Psoas muscle (tissue), 7 donors: ENCODE measurements at regions not wholly inside any gene's neighbourhood (a gene's known extent, or its start where the extent isn't known, plus 50 kb on each side); places are given as distances from the start of the nearest gene placed in this dataset.

Source experiments
- ATAC-seq, 4 donors: fragments of 200-7000 bp; cut with Tn5 transposase; one replicate each; pipeline ENCODE4 v1.9.1; 2020; ENCODE audit warnings: moderate library complexity in 3 of 4, mild to moderate bottlenecking in 2 of 4
- DNase-seq, 2 donors: peaks; one replicate each; pipeline ENCODE4 v3.0.0-alpha.2; 2020
- H3K27ac ChIP-seq: fragments of 200-600 bp; one replicate; pipeline ENCODE4 v1.8.0; 2022
- H3K27me3 ChIP-seq, 3 donors: fragments of 200-600 bp in 1 of 3; one replicate each; pipeline versions ENCODE4 v1.6.1 to v1.8.0; 2013 to 2022; ENCODE audit warnings: low read length in 2 of 3, mild to moderate bottlenecking in 2 of 3, moderate library complexity in 1 of 3; ENCODE audit not compliant: insufficient read depth in 3 of 3
- H3K36me3 ChIP-seq, 2 donors: fragments of 200-600 bp in 1 of 2; one replicate each; pipeline versions ENCODE4 v1.6.1 to v1.8.0; 2013 to 2022; ENCODE audit warnings: low read depth in 1 of 2, mild to moderate bottlenecking in 1 of 2, moderate library complexity in 1 of 2; ENCODE audit not compliant: insufficient read depth in 1 of 2
- H3K4me1 ChIP-seq: fragments of 200-600 bp; one replicate; pipeline ENCODE4 v1.8.0; 2022
- H3K4me3 ChIP-seq: fragments of 200-600 bp; one replicate; pipeline ENCODE4 v1.8.0; 2022; ENCODE audit warnings: mild to moderate bottlenecking
- H3K9me3 ChIP-seq: fragments of 200-600 bp; one replicate; pipeline ENCODE4 v1.8.0; 2022
- CTCF ChIP-seq: fragments of 200-600 bp; IDR thresholded peaks from one replicate; pipeline ENCODE4 v1.8.0; 2022; ENCODE audit warnings: antibody characterized with exemption
- WGBS, 3 donors: extraction: QIAGEN DNeasy Blood & Tissue Kit; methylation state at CpG; one replicate each; pipeline versions ENCODE4 v1.1.6 to v1.1.7; 2013; 5-methylcytosine and 5-hydroxymethylcytosine counted together
- intact Hi-C, 2 donors: fragments of 100-400 bp; cut with DNase I; formaldehyde crosslinking; loops; one replicate each; pipeline versions ENCODE4 v1.11.0 to v1.14.2; 2022
- donor health status: healthy with polysubstance abuse.
- donor health status: DM: no; HTN: no; CAD: no; lungs with moderate emphysema.
- donor health status: Bipolar disorder and iron deficiency.
- donor health status: healthy.
- donor health status: DM: yes; HTN: yes; CAD: no.
- donor health status: DM: no; HTN: no; CAD: no.
- donor health status: DM: yes; HTN: yes; CAD: no.

- no peaks in the 10 kb centered on the region for H3K9me3 ChIP-seq
- intact Hi-C loops = no loop called here
- ATAC-seq = no peak
- no peak for TF ChIP-seq CTCF
- no peaks in the 10 kb centered on the region for H3K36me3 ChIP-seq
- no peak for DNase-seq
- no peaks in the 10 kb centered on the region for H3K4me1 ChIP-seq
- no peak overlapping the region for H3K27ac ChIP-seq
- no peak overlapping the region for H3K4me3 ChIP-seq
- H3K27me3 ChIP-seq = no peaks in the 10 kb centered on the region
- WGBS, 3 donors = 64 to 70% (median 65%) methylated on average over 2 of the region's 2 CpGs
Observed at GRCh38 chr18:41406834-41407233, 548.2 kb upstream of the PIK3C3 start.

GRCh38 chr18:41396861-41397260, 558.2 kb upstream of the PIK3C3 start:
- TF ChIP-seq CTCF = no peak
- intact Hi-C loops = no loop called here
- WGBS, 3 donors = 92 to 97% (median 96%) methylated on average over 2 of the region's 2 CpGs

GRCh38 chr18:41396211-41396610, 558.8 kb upstream of the PIK3C3 start:
- Histone ChIP-seq H3K36me3 (no peaks in the 10 kb centered on the region), H3K27ac (no peak overlapping the region), H3K9me3 (no peaks in the 10 kb centered on the region), H3K27me3 (no peaks in the 10 kb centered on the region), H3K4me1 (no peaks in the 10 kb centered on the region), H3K4me3 (no peak overlapping the region)
- 74 to 78% (median 77%) methylated on average over 3 of the region's 3 CpGs for WGBS, 3 donors
- no peak for ATAC-seq
- TF ChIP-seq CTCF = no peak
- intact Hi-C loops = no loop called here
- DNase-seq = no peak

More at GRCh38 chr18:41396861-41397260, 558.2 kb upstream of the PIK3C3 start:
- no peak overlapping the region for H3K27ac ChIP-seq
- H3K27me3 ChIP-seq = no peaks in the 10 kb centered on the region
- no peaks in the 10 kb centered on the region for H3K9me3 ChIP-seq
- no peak overlapping the region for H3K4me3 ChIP-seq
- H3K36me3 ChIP-seq = no peaks in the 10 kb centered on the region
- no peaks in the 10 kb centered on the region for H3K4me1 ChIP-seq
- no peak for DNase-seq
- ATAC-seq = no peak

- ATAC-seq (no peak), DNase-seq (no peak)
- no peak for TF ChIP-seq CTCF
- H3K27ac ChIP-seq = no peak overlapping the region
- H3K4me1 ChIP-seq = no peaks in the 10 kb centered on the region
- no peaks in the 10 kb centered on the region for H3K27me3 ChIP-seq
- H3K4me3 ChIP-seq = no peak overlapping the region
- H3K36me3 ChIP-seq = no peaks in the 10 kb centered on the region
- no peaks in the 10 kb centered on the region for H3K9me3 ChIP-seq
- intact Hi-C loops = no loop called here
- whole genome bisulfite sequencing, 3 donors = 91 to 96% (median 93%) methylated on average over 1 of the region's 1 CpG
Observed at GRCh38 chr18:41395695-41396094, 559.3 kb upstream of the PIK3C3 start.
